ENCODE measurements at regions not wholly inside any gene's neighbourhood (a gene's known extent, or its start where the extent isn't known, plus 50 kb on each side); places are given as distances from the start of the nearest gene placed in this dataset.

GRCh38 chrX:131778269-131779218 is 234.7 kb downstream of the OR13H1 start (continued):
- TF ChIP-seq ZBTB33 (IDR thresholded peaks at IDR 0.05; ENCODE audit: borderline replicate concordance, low read depth) = peak; percentile 77; the same call in 1 of the 2 replicates
- TF ChIP-seq FOSL2 (IDR thresholded peaks at IDR 0.05; ENCODE audit: borderline replicate concordance, low read depth) = no peak
- TF ChIP-seq RAD21 (IDR thresholded peaks at IDR 0.05; ENCODE audit: low read length) = peak; percentile 79
- no peak for TF ChIP-seq NFIC (IDR thresholded peaks at IDR 0.05; ENCODE audit: borderline replicate concordance)

GRCh38 chrX:131779306-131779705 is 235.4 kb downstream of the OR13H1 start:
- Histone ChIP-seq H3K4me2 (peak overlapping the region; percentile 73), H3K4me3 (ENCODE audit: low read depth in 2 of 2, low read length in 1 of 2) (peak overlapping the region; percentile 44 to 54; a peak in 2 of 4 replicates), H3K27me3 (ENCODE audit: insufficient read depth) (peaks cover 5% of the 10 kb centered on the region; the same call in 1 of the 2 replicates), H3F3A (replicated peaks; ENCODE audit: insufficient read depth) (no peaks in the 10 kb centered on the region), H3K9ac (peak overlapping the region; percentile 54; the same call in 1 of the 2 replicates), H3K9me2 (no peaks in the 10 kb centered on the region), H3K36me3 (replicated peaks in 1 of 2; ENCODE audit: control insufficient read depth in 1 of 2, insufficient read depth in 2 of 2, low read length in 1 of 2) (no peaks in the 10 kb centered on the region), H3K27ac (ENCODE audit: low read depth in 2 of 2, low read length in 1 of 2) (no peak overlapping the region), H4K20me1 (ENCODE audit: insufficient read depth) (no peaks in the 10 kb centered on the region), H2AFZ (ENCODE audit: low read depth) (peak overlapping the region; percentile 78; the same call in 1 of the 2 replicates), H3K79me2 (ENCODE audit: insufficient read depth) (no peaks in the 10 kb centered on the region), H3K4me1 (ENCODE audit: control insufficient read depth in 1 of 2, insufficient read depth in 2 of 2, low read depth in 1 of 2, low read length in 1 of 2) (peaks cover 0 to 6% of the 10 kb centered on the region in 2 experiments; a peak in 1 of 4 replicates), H3K9me3 (no peaks in the 10 kb centered on the region)
- TF ChIP-seq POLR2AphosphoS5 (IDR thresholded peaks at IDR 0.05; ENCODE audit: low read depth, low read length) = no peak
- TF ChIP-seq RFX5 (IDR thresholded peaks at IDR 0.05; ENCODE audit: low read length) = no peak
- CTCF ChIA-PET = interaction anchor here (0.6 to 1.3 kb wide), 8 partner anchors 8 to 43 kb away, joined by 3 to 8 read pairs (median 4); no protein-coding TSS in a partner anchor
- WGBS (ENCODE audit: low lambda C conversion rate) = 76% methylated on average over 7 of the region's 7 CpGs
- POLR2A ChIA-PET = no interaction called here
- DNase-seq = no peak

GRCh38 chrX:131779741-131780140 is 235.9 kb downstream of the OR13H1 start:
- no peak overlapping the region for H3K4me2 ChIP-seq

More at GRCh38 chrX:131779741-131780140, 235.9 kb downstream of the OR13H1 start:
- Histone ChIP-seq H3K27me3 (ENCODE audit: insufficient read depth) (peaks cover 5% of the 10 kb centered on the region; the same call in 1 of the 2 replicates), H2AFZ (ENCODE audit: low read depth) (no peak overlapping the region), H3F3A (replicated peaks; ENCODE audit: insufficient read depth) (no peaks in the 10 kb centered on the region), H3K4me1 (ENCODE audit: control insufficient read depth in 1 of 2, insufficient read depth in 2 of 2, low read depth in 1 of 2, low read length in 1 of 2) (peaks cover 0 to 6% of the 10 kb centered on the region in 2 experiments; a peak in 1 of 4 replicates), H3K36me3 (replicated peaks in 1 of 2; ENCODE audit: control insufficient read depth in 1 of 2, insufficient read depth in 2 of 2, low read length in 1 of 2) (no peaks in the 10 kb centered on the region), H3K9me2 (no peaks in the 10 kb centered on the region), H3K4me3 (ENCODE audit: low read depth in 2 of 2, low read length in 1 of 2) (no peak overlapping the region), H3K79me2 (ENCODE audit: insufficient read depth) (no peaks in the 10 kb centered on the region), H3K9me3 (no peaks in the 10 kb centered on the region), H3K9ac (no peak overlapping the region), H4K20me1 (ENCODE audit: insufficient read depth) (no peaks in the 10 kb centered on the region), H3K27ac (ENCODE audit: low read depth in 2 of 2, low read length in 1 of 2) (no peak overlapping the region)
- POLR2A ChIA-PET = no interaction called here
- CTCF ChIA-PET = no interaction called here
- TF ChIP-seq MEF2A (IDR thresholded peaks at IDR 0.05; ENCODE audit: borderline replicate concordance, low read depth) = no peak
- TF ChIP-seq, protein P1, sequence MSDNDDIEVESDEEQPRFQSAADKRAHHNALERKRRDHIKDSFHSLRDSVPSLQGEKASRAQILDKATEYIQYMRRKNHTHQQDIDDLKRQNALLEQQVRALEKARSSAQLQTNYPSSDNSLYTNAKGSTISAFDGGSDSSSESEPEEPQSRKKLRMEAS (IDR thresholded peaks at IDR 0.05; ENCODE audit: low read depth) = no peak
- TF ChIP-seq FOXM1 (IDR thresholded peaks at IDR 0.05; ENCODE audit: low read depth) = no peak
- no peak for TF ChIP-seq EZH2phosphoT487 (IDR thresholded peaks at IDR 0.05; ENCODE audit: borderline replicate concordance, low read depth)
- no peak for TF ChIP-seq YY1 (IDR thresholded peaks at IDR 0.05; ENCODE audit: low read depth)
- TF ChIP-seq MXI1 (IDR thresholded peaks at IDR 0.05; ENCODE audit: low read depth, low read length) = no peak
- TF ChIP-seq RCOR1 (IDR thresholded peaks at IDR 0.05; ENCODE audit: low read length) = no peak
- no peak for TF ChIP-seq TAF1 (IDR thresholded peaks at IDR 0.05; ENCODE audit: borderline replicate concordance, low read depth, low read length)
- no peak for TF ChIP-seq JUND (IDR thresholded peaks at IDR 0.05)
- TF ChIP-seq EP300 (IDR thresholded peaks at IDR 0.05; ENCODE audit: borderline replicate concordance in 1 of 2, low read depth in 1 of 2, low read length in 1 of 2) = no peak
- no peak for TF ChIP-seq SMC3 (IDR thresholded peaks at IDR 0.05; ENCODE audit: low read depth, low read length)
- no peak for TF ChIP-seq CTCF (IDR thresholded peaks at IDR 0.05)
- no peak for DNase-seq
- WGBS (ENCODE audit: low lambda C conversion rate) = 57% methylated on average over 4 of the region's 4 CpGs

All from SK-N-SH (cell line).